Testis (tissue), 2 donors: ENCODE measurements at regions not wholly inside any gene's neighbourhood (a gene's known extent, or its start where the extent isn't known, plus 50 kb on each side); places are given as distances from the start of the nearest gene placed in this dataset.

Experiments
- CTCF ChIP-seq, 3 experiments: fragments of 450-650 bp in 2 of 3; fragments of 200-600 bp in 1 of 3; sonication (generic) in 1 of 3; IDR thresholded peaks; one replicate each; pipeline ENCODE4 v1.5.1; 2016 to 2019; ENCODE audit warnings: antibody characterized with exemption in 3 of 3, mild to moderate bottlenecking in 2 of 3, moderate library complexity in 1 of 3
- POLR2A ChIP-seq: fragments of 450-650 bp; IDR thresholded peaks from one replicate; pipeline ENCODE4 v1.6.1; 2017; ENCODE audit warnings: antibody characterized with exemption, mild to moderate bottlenecking, moderate library complexity

GRCh38 chr5:165877475-165877874 is 2372.1 kb downstream of the MAT2B start:
- TF ChIP-seq POLR2A (no peak), CTCF (IDR thresholded peaks at IDR 0.05) (no peak)
